Spleen (tissue), 11 donors: ENCODE measurements at regions not wholly inside any gene's neighbourhood (a gene's known extent, or its start where the extent isn't known, plus 50 kb on each side); places are given as distances from the start of the nearest gene placed in this dataset.

Experiments
- DNase-seq: peaks from one replicate; pipeline ENCODE4 v3.0.0-alpha.2; 2020
- H3K27ac ChIP-seq, 8 donors: fragments of 200-600 bp; sonication (generic) in 7 of 8; 1 replicate in 4 of 8; 2 replicates in 4 of 8; pipeline versions ENCODE4 v1.5.0 to v1.8.0; 2016 to 2021; ENCODE audit warnings: inconsistent platforms in 4 of 8, mild to moderate bottlenecking in 4 of 8, moderate library complexity in 1 of 8
- H3K27me3 ChIP-seq, 7 donors: fragments of 200-600 bp; sonication (generic) in 6 of 7; replicated peaks in 1 of 7; 1 replicate in 4 of 7; 2 replicates in 3 of 7; pipeline versions ENCODE4 v1.5.0 to v1.8.0; 2016 to 2021; ENCODE audit warnings: inconsistent platforms in 3 of 7, mild to moderate bottlenecking in 1 of 7
- H3K36me3 ChIP-seq, 6 donors: fragments of 200-600 bp; sonication (generic) in 5 of 6; 1 replicate in 4 of 6; 2 replicates in 2 of 6; pipeline versions ENCODE4 v1.5.0 to v1.8.0; 2016 to 2021; ENCODE audit warnings: inconsistent platforms in 2 of 6
- H3K4me1 ChIP-seq, 6 donors: fragments of 200-600 bp; sonication (generic) in 5 of 6; 1 replicate in 3 of 6; 2 replicates in 3 of 6; pipeline versions ENCODE4 v1.5.0 to v1.8.0; 2016 to 2021; ENCODE audit warnings: inconsistent platforms in 3 of 6
- H3K4me3 ChIP-seq, 8 donors: fragments of 200-600 bp; sonication (generic) in 7 of 8; 1 replicate in 4 of 8; 2 replicates in 4 of 8; pipeline versions ENCODE4 v1.5.0 to v1.8.0; 2016 to 2021; ENCODE audit warnings: inconsistent platforms in 4 of 8, mild to moderate bottlenecking in 4 of 8, moderate library complexity in 2 of 8
- H3K9me3 ChIP-seq, 8 donors: fragments of 200-600 bp; sonication (generic) in 7 of 8; 1 replicate in 4 of 8; 2 replicates in 4 of 8; pipeline versions ENCODE4 v1.5.0 to v1.8.0; 2016 to 2021; ENCODE audit warnings: inconsistent platforms in 4 of 8
- POLR2A ChIP-seq, 3 donors: fragments of 450-650 bp; IDR thresholded peaks; one replicate each; pipeline ENCODE4 v1.5.1; 2017; ENCODE audit warnings: antibody characterized with exemption in 3 of 3, mild to moderate bottlenecking in 1 of 3
- POLR2AphosphoS5 ChIP-seq, 3 donors: sonication (generic); formaldehyde crosslinking; IDR thresholded peaks; one replicate each; pipeline ENCODE4 v1.5.1; 2017; ENCODE audit warnings: antibody characterized with exemption in 3 of 3
- WGBS, 5 donors: extraction: QIAGEN DNeasy Blood & Tissue Kit in 3 of 5; methylation state at CpG; one replicate each; pipeline versions ENCODE4 v1.1.5 to v1.1.7; 2013 to 2018; 5-methylcytosine and 5-hydroxymethylcytosine counted together
- intact Hi-C: fragments of 100-400 bp; cut with DNase I; formaldehyde crosslinking; loops from one replicate; pipeline ENCODE4 v1.15.0; 2023; ENCODE audit warnings: low total_unique reads
- TF ChIP-seq, protein P1 (sequence below), 11 experiments: fragments of 200-600 bp in 7 of 11; fragments of 450-650 bp in 4 of 11; sonication (generic) in 4 of 11; IDR thresholded peaks in 8 of 11; conservative IDR thresholded peaks in 3 of 11; 1 replicate in 7 of 11; 2 replicates in 4 of 11; pipeline versions ENCODE4 v1.4.0 to v1.8.0; 2016 to 2021; ENCODE audit warnings: antibody characterized with exemption in 11 of 11, inconsistent platforms in 4 of 11, mild to moderate bottlenecking in 1 of 11
- donor health status: healthy with polysubstance abuse.
- donor health status: DM: no; HTN: no; CAD: no; lungs with moderate emphysema.
- donor health status: DM: no; HTN: no; CAD: no.
- donor health status: Bipolar disorder and iron deficiency.
- donor health status: healthy.
- donor health status: DM: no; HTN: no; CAD: no.
- donor health status: DM: yes; HTN: yes; CAD: no.

DNA sequence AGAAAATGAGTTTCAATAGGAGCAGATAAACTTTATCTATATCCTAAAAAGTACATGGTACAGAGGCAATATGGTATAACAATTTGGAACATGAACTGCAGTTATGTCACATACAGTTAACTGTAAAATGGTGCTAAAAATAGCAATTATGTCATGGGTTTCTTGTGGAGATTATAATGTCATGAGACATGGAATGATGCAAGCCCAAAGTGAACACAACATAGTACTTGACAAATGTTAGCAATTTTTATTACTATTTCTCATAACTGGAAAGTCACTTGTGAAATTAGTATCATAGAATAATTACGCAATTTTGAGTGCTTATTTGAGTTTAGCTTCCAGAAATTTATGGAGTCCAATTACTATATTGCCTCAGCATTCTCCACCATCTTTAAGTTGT, 1263.4 kb downstream of the DSC3 start:
- Histone ChIP-seq H3K4me1 (no peaks in the 10 kb centered on the region), H3K27ac (no peak overlapping the region), H3K4me3 (no peak overlapping the region), H3K9me3 (peaks cover 0 to 8% (median 1%) of the 10 kb centered on the region in 8 donors), H3K36me3 (no peaks in the 10 kb centered on the region), H3K27me3 (no peaks in the 10 kb centered on the region)
- intact Hi-C loops = no loop called here
- DNase-seq = no peak
- 70 to 95% (median 78%) methylated on average over 1 of the region's 1 CpG for WGBS, 5 donors
- TF ChIP-seq POLR2AphosphoS5 (IDR thresholded peaks at IDR 0.05) (no peak), POLR2A (IDR thresholded peaks at IDR 0.05) (no peak)
- TF ChIP-seq, protein P1, sequence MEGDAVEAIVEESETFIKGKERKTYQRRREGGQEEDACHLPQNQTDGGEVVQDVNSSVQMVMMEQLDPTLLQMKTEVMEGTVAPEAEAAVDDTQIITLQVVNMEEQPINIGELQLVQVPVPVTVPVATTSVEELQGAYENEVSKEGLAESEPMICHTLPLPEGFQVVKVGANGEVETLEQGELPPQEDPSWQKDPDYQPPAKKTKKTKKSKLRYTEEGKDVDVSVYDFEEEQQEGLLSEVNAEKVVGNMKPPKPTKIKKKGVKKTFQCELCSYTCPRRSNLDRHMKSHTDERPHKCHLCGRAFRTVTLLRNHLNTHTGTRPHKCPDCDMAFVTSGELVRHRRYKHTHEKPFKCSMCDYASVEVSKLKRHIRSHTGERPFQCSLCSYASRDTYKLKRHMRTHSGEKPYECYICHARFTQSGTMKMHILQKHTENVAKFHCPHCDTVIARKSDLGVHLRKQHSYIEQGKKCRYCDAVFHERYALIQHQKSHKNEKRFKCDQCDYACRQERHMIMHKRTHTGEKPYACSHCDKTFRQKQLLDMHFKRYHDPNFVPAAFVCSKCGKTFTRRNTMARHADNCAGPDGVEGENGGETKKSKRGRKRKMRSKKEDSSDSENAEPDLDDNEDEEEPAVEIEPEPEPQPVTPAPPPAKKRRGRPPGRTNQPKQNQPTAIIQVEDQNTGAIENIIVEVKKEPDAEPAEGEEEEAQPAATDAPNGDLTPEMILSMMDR (IDR thresholded peaks at IDR 0.05 in 8 of 11, conservative IDR thresholded peaks at IDR 0.05 in 3 of 11) = no peak

DNA sequence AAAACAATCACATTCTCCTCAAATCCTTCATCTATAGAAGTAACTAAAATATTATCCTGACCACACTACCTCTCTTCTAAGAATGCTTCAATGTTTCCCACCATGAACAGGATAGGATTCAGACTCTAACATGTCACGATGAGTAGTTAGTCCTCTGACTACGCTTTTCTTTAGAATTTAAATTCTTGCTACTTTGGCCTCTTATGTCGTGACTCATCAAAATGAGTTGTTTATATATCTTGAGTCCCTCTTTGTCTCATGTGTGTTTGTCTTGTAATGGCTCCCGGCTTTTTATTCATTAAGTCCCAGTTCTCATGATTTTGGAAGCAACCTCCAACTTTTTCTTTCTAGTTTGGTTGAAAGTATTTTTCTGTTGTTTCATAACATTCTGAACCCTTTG, 1289.2 kb downstream of the DSC3 start:
- Histone ChIP-seq H3K36me3 (no peaks in the 10 kb centered on the region), H3K27ac (no peak overlapping the region), H3K9me3 (peaks cover 0 to 21% (median 3%) of the 10 kb centered on the region in 8 donors), H3K27me3 (no peaks in the 10 kb centered on the region), H3K4me1 (no peaks in the 10 kb centered on the region), H3K4me3 (no peak overlapping the region)
- 80 to 88% (median 83%) methylated on average over 4 of the region's 4 CpGs for WGBS, 5 donors
- TF ChIP-seq POLR2A (IDR thresholded peaks at IDR 0.05) (no peak), POLR2AphosphoS5 (IDR thresholded peaks at IDR 0.05) (no peak)
- TF ChIP-seq, protein P1 (IDR thresholded peaks at IDR 0.05 in 8 of 11, conservative IDR thresholded peaks at IDR 0.05 in 3 of 11) = no peak
- intact Hi-C loops = no loop called here
- no peak for DNase-seq

DNA sequence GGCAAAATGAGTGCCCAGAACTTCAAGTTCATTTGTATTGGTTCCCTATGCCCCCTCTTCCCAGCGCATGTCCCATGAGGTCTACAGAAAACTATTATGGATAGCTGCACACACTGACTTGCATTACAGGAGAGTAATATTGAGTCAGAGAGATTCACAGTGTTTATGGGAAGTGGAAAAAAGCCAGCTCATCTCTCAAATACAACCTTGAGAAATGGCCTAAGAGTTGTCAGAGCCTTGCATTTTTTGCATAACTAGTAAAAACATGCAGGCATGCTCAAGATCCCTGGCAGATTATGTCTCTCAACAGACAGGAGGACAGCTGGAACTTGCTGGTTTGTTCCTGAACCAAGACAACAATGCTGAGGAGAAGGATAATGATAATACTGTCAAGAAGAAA, 1292.8 kb downstream of the DSC3 start:
- no peak overlapping the region for H3K27ac ChIP-seq
- no peak overlapping the region for H3K4me3 ChIP-seq
- WGBS, 5 donors = 85 to 97% (median 93%) methylated on average over 1 of the region's 1 CpG
- no peaks in the 10 kb centered on the region for H3K36me3 ChIP-seq
- TF ChIP-seq POLR2AphosphoS5 (IDR thresholded peaks at IDR 0.05) (no peak), POLR2A (IDR thresholded peaks at IDR 0.05) (no peak)
- TF ChIP-seq, protein P1 (IDR thresholded peaks at IDR 0.05 in 8 of 11, conservative IDR thresholded peaks at IDR 0.05 in 3 of 11) = no peak
- peaks cover 0 to 21% (median 2%) of the 10 kb centered on the region in 8 donors for H3K9me3 ChIP-seq
- DNase-seq = no peak
- intact Hi-C loops = no loop called here
- no peaks in the 10 kb centered on the region for H3K4me1 ChIP-seq
- no peaks in the 10 kb centered on the region for H3K27me3 ChIP-seq

DNA sequence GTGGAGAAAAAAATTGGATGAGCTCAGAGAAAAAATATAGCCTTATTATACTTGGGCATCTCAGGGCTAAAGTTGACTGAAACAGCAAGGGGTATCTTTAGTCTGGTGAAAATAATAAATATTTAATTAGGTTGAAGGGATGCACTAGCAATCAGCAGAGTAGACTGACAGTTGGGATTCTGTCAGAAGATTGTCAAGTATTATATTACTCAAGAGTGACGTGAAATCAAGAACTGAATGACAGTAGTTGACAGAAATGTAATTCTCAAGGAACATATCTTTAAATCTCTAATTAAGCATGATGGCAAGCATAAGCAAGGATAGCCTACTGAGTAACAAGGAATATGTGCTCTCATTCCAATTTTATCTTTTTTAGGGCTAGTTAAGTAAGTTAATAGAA, 1301.1 kb downstream of the DSC3 start:
- Histone ChIP-seq H3K4me3 (no peak overlapping the region), H3K9me3 (peaks cover 0 to 10% (median 0%) of the 10 kb centered on the region in 8 donors), H3K4me1 (no peaks in the 10 kb centered on the region), H3K27ac (no peak overlapping the region), H3K27me3 (no peaks in the 10 kb centered on the region), H3K36me3 (no peaks in the 10 kb centered on the region)
- intact Hi-C loops = no loop called here
- 78 to 94% (median 81%) methylated on average over 1 of the region's 1 CpG for WGBS, 5 donors
- no peak for TF ChIP-seq POLR2A (IDR thresholded peaks at IDR 0.05)
- TF ChIP-seq POLR2AphosphoS5 (IDR thresholded peaks at IDR 0.05) = no peak
- TF ChIP-seq, protein P1 (IDR thresholded peaks at IDR 0.05 in 8 of 11, conservative IDR thresholded peaks at IDR 0.05 in 3 of 11) = no peak
- DNase-seq = no peak
